SK-N-SH (cell line): ENCODE measurements at regions not wholly inside any gene's neighbourhood (a gene's known extent, or its start where the extent isn't known, plus 50 kb on each side); places are given as distances from the start of the nearest gene placed in this dataset.

Experiments
- CTCF ChIA-PET: fragments of 300-600, 350-600 bp; formaldehyde crosslinking; extraction: SDS; loops from one replicate; lab custom pipeline; 2021; lab: Yijun Ruan, JAX
- POLR2A ChIA-PET: fragments of 350-600 bp; sonication (Branson Sonifier 250); formaldehyde crosslinking; extraction: SDS; loops from one replicate; lab custom pipeline; 2020; ENCODE audit warnings: antibody characterized with exemption, inconsistent platforms; lab: Yijun Ruan, JAX
- DNase-seq: peaks from one replicate; pipeline ENCODE4 v3.0.0; 2012
- H2AFZ ChIP-seq: fragments of 200-600 bp; sonication (generic); 2 replicates; pipeline ENCODE4 v1.8.1; 2016; ENCODE audit warnings: antibody characterized with exemption, mild to moderate bottlenecking, low read depth
- H3F3A ChIP-seq: fragments of 200-600 bp; sonication (generic); replicated peaks from 2 replicates; pipeline ENCODE3; 2016; ENCODE audit warnings: antibody characterized with exemption, mild to moderate bottlenecking; ENCODE audit not compliant: insufficient read depth
- H3K27ac ChIP-seq, 2 experiments: fragments of 200-500 bp in 1 of 2; fragments of 200-600 bp in 1 of 2; sonication (Bioruptor generic) in 1 of 2; sonication (generic), shearing (Covaris generic) in 1 of 2; 2 replicates each; pipeline versions ENCODE4 v1.5.1 to v1.6.1; 2014 to 2016; ENCODE audit warnings: low read depth in 2 of 2, inconsistent platforms in 1 of 2, low read length in 1 of 2, mild to moderate bottlenecking in 1 of 2, mixed read lengths in 1 of 2
- H3K27me3 ChIP-seq: fragments of 200-600 bp; sonication (generic), shearing (Covaris generic); 2 replicates; pipeline ENCODE4 v1.6.1; 2016; ENCODE audit warnings: mixed run types; ENCODE audit not compliant: insufficient read depth
- H3K36me3 ChIP-seq, 2 experiments: fragments of 200-500 bp in 1 of 2; fragments of 200-600 bp in 1 of 2; sonication (Bioruptor generic) in 1 of 2; sonication (generic) in 1 of 2; replicated peaks in 1 of 2; 2 replicates each; pipeline versions ENCODE3 to v1.5.1; 2014 to 2016; ENCODE audit warnings: low read length in 1 of 2, mild to moderate bottlenecking in 1 of 2; ENCODE audit not compliant: insufficient read depth in 2 of 2, control insufficient read depth in 1 of 2
- H3K4me1 ChIP-seq, 2 experiments: fragments of 200-500 bp in 1 of 2; fragments of 200-600 bp in 1 of 2; sonication (Bioruptor generic) in 1 of 2; sonication (generic), shearing (Covaris generic) in 1 of 2; 2 replicates each; pipeline versions ENCODE4 v1.5.1 to v1.6.1; 2014 to 2016; ENCODE audit warnings: low read depth in 1 of 2, low read length in 1 of 2, mixed run types in 1 of 2; ENCODE audit not compliant: insufficient read depth in 2 of 2, control insufficient read depth in 1 of 2
- H3K4me2 ChIP-seq: fragments of 200-600 bp; sonication (generic), shearing (Covaris generic); 2 replicates; pipeline ENCODE4 v1.6.1; 2017; ENCODE audit warnings: mixed run types
- H3K4me3 ChIP-seq, 2 experiments: fragments of 200-500 bp in 1 of 2; fragments of 200-600 bp in 1 of 2; sonication (Bioruptor generic) in 1 of 2; sonication (generic), shearing (Covaris generic) in 1 of 2; 2 replicates each; pipeline versions ENCODE4 v1.5.1 to v1.8.1; 2014 to 2016; ENCODE audit warnings: low read depth in 2 of 2, inconsistent platforms in 1 of 2, low read length in 1 of 2, mild to moderate bottlenecking in 1 of 2, mixed read lengths in 1 of 2, moderate library complexity in 1 of 2
- H3K79me2 ChIP-seq: fragments of 200-600 bp; sonication (generic); 2 replicates; pipeline ENCODE4 v1.8.1; 2017; ENCODE audit warnings: mild to moderate bottlenecking; ENCODE audit not compliant: insufficient read depth
- H3K9ac ChIP-seq: fragments of 200-600 bp; sonication (generic); 2 replicates; pipeline ENCODE4 v1.6.1; 2017; ENCODE audit warnings: mixed run types
- H3K9me2 ChIP-seq: fragments of 200-600 bp; sonication (generic); 2 replicates; pipeline ENCODE4 v1.6.1; 2017; ENCODE audit warnings: mixed run types
- H3K9me3 ChIP-seq: fragments of 200-600 bp; sonication (generic); 2 replicates; pipeline ENCODE4 v1.6.1; 2017; ENCODE audit warnings: mixed run types, mild to moderate bottlenecking, moderate library complexity
- H4K20me1 ChIP-seq: fragments of 200-600 bp; sonication (generic); 2 replicates; pipeline ENCODE4 v1.6.1; 2017; ENCODE audit warnings: mild to moderate bottlenecking, mixed run types; ENCODE audit not compliant: insufficient read depth
- CHD2 ChIP-seq: fragments of 150-350 bp; IDR thresholded peaks from 2 replicates; pipeline ENCODE4 v1.6.1; 2018; ENCODE audit warnings: low read length; ENCODE audit not compliant: partially characterized antibody
- CTCF ChIP-seq: fragments of 200-600 bp; sonication (generic); IDR thresholded peaks from 2 replicates; pipeline ENCODE4 v1.6.1; 2017; ENCODE audit warnings: antibody characterized with exemption, mild to moderate bottlenecking, moderate library complexity
- ELF1 ChIP-seq: IDR thresholded peaks from 2 replicates; pipeline ENCODE4 v1.4.0; 2012
- EZH2phosphoT487 ChIP-seq: fragments of 200-600 bp; sonication (generic); IDR thresholded peaks from 2 replicates; pipeline ENCODE4 v1.6.1; 2017; ENCODE audit warnings: low read depth, mixed run types, mild to moderate bottlenecking, antibody characterized with exemption, moderate library complexity, borderline replicate concordance
- GABPA ChIP-seq: IDR thresholded peaks from 2 replicates; pipeline ENCODE4 v1.4.0; 2012; ENCODE audit warnings: low read depth, mild to moderate bottlenecking
- GATA2 ChIP-seq: sonication (generic); formaldehyde crosslinking; IDR thresholded peaks from 2 replicates; pipeline ENCODE4 v1.5.0; 2020; ENCODE audit warnings: mild to moderate bottlenecking, missing genetic modification reagents
- JUND ChIP-seq: IDR thresholded peaks from 2 replicates; pipeline ENCODE4 v1.4.0; 2012
- NFIC ChIP-seq: IDR thresholded peaks from 2 replicates; pipeline ENCODE4 v1.4.0; 2012; ENCODE audit warnings: borderline replicate concordance
- RAD21 ChIP-seq: IDR thresholded peaks from 2 replicates; pipeline ENCODE4 v1.6.1; 2012; ENCODE audit warnings: mild to moderate bottlenecking, low read length
- RCOR1 ChIP-seq: fragments of 150-350 bp; IDR thresholded peaks from 2 replicates; pipeline ENCODE4 v1.6.1; 2017; ENCODE audit warnings: antibody characterized with exemption, low read length
- RXRA ChIP-seq: IDR thresholded peaks from 2 replicates; pipeline ENCODE4 v1.4.0; 2012; ENCODE audit warnings: low read depth, mild to moderate bottlenecking, borderline replicate concordance
- SIN3A ChIP-seq: IDR thresholded peaks from 2 replicates; pipeline ENCODE4 v1.6.1; 2012; ENCODE audit warnings: low read depth, mild to moderate bottlenecking, low read length, moderate library complexity, borderline replicate concordance
- TCF12 ChIP-seq: IDR thresholded peaks from 2 replicates; pipeline ENCODE4 v1.4.0; 2012
- ZBTB33 ChIP-seq: IDR thresholded peaks from 2 replicates; pipeline ENCODE4 v1.4.0; 2012; ENCODE audit warnings: low read depth, borderline replicate concordance
- WGBS: methylation state at CpG from one replicate; pipeline ENCODE4 v1.1.6; 2017; ENCODE audit warnings: low lambda C conversion rate; 5-methylcytosine and 5-hydroxymethylcytosine counted together
- TF ChIP-seq, protein P1 (sequence below): IDR thresholded peaks from 2 replicates; pipeline ENCODE4 v1.6.1; 2012; ENCODE audit warnings: mild to moderate bottlenecking, low read depth, low read length, moderate library complexity
- TF ChIP-seq, protein P2 (sequence below): fragments of 150-350 bp; IDR thresholded peaks from 2 replicates; pipeline ENCODE4 v1.6.1; 2016; ENCODE audit warnings: mild to moderate bottlenecking, low read depth, low read length

DNA sequence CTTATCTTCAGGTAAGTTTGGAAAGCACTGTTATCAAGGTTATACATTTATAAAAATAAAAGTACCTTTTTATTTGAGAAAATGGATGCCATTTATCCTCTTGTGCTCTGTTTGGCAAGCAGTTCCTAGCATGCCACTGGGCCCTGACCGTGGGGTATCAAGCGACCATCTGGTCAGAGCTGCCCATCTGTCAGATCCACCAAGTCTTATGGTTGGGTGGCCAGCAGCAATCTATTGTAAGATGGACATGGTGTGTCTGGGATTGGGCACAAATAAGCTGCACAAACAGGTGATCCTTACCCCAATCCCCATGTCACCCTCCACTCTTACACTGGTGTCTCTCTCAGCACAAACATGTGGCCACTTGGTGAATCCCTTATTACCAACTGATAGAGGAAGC lies 178.5 kb downstream of the DLEU7 start:
- CTCF ChIA-PET, result no interaction called here
- no peak for TF ChIP-seq RXRA
- TF ChIP-seq ZBTB33, result no peak
- TF ChIP-seq RCOR1, result no peak
- TF ChIP-seq CHD2, result no peak
- TF ChIP-seq GABPA, result no peak
- no peak for TF ChIP-seq TCF12
- TF ChIP-seq ELF1, result no peak
- Histone ChIP-seq H3K36me3 (no peaks in the 10 kb centered on the region), H3K9me3 (no peaks in the 10 kb centered on the region), H3K4me1 (peaks cover 0 to 6% of the 10 kb centered on the region in 2 experiments; a peak in 3 of 4 replicates), H3K79me2 (no peaks in the 10 kb centered on the region), H3K4me3 (no peak overlapping the region), H3K27me3 (no peaks in the 10 kb centered on the region), H3K9me2 (no peaks in the 10 kb centered on the region), H3K4me2 (no peak overlapping the region), H3K27ac (no peak overlapping the region), H3K9ac (no peak overlapping the region), H3F3A (no peaks in the 10 kb centered on the region), H4K20me1 (no peaks in the 10 kb centered on the region), H2AFZ (no peak overlapping the region)
- DNase-seq, result no peak
- POLR2A ChIA-PET, result no interaction called here
- 60% methylated on average over 2 of the region's 2 CpGs for WGBS

DNA sequence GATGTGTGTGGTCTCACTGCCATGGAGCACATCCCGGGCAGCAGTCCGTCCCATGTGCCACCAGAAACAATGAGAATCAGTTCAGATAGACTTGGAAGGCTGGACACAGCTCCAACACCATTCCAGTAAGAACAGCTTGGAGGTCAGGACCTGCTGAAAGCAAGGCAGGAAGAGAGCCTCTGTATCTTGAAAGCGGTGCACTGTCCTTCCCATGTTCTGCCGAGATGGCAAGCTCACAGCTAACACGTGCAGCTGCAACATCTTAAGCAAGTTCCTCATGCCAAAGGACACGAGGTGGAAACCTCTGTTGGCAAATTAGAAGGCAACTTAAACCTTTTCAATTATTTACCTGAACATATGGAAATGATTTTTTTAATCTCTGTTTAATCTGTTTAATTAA lies 175.4 kb downstream of the DLEU7 start:
- H3K27ac ChIP-seq, result no peak overlapping the region
- WGBS, result 80% methylated on average over 6 of the region's 6 CpGs
- no peak overlapping the region for H3K9ac ChIP-seq
- H3K4me2 ChIP-seq, result no peak overlapping the region
- no peak for TF ChIP-seq SIN3A
- TF ChIP-seq, protein P1, sequence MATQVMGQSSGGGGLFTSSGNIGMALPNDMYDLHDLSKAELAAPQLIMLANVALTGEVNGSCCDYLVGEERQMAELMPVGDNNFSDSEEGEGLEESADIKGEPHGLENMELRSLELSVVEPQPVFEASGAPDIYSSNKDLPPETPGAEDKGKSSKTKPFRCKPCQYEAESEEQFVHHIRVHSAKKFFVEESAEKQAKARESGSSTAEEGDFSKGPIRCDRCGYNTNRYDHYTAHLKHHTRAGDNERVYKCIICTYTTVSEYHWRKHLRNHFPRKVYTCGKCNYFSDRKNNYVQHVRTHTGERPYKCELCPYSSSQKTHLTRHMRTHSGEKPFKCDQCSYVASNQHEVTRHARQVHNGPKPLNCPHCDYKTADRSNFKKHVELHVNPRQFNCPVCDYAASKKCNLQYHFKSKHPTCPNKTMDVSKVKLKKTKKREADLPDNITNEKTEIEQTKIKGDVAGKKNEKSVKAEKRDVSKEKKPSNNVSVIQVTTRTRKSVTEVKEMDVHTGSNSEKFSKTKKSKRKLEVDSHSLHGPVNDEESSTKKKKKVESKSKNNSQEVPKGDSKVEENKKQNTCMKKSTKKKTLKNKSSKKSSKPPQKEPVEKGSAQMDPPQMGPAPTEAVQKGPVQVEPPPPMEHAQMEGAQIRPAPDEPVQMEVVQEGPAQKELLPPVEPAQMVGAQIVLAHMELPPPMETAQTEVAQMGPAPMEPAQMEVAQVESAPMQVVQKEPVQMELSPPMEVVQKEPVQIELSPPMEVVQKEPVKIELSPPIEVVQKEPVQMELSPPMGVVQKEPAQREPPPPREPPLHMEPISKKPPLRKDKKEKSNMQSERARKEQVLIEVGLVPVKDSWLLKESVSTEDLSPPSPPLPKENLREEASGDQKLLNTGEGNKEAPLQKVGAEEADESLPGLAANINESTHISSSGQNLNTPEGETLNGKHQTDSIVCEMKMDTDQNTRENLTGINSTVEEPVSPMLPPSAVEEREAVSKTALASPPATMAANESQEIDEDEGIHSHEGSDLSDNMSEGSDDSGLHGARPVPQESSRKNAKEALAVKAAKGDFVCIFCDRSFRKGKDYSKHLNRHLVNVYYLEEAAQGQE, result no peak
- no peak for TF ChIP-seq CHD2
- no peak for TF ChIP-seq RCOR1
- no peak for TF ChIP-seq GATA2 (CRISPR knock-in tag)
- no peak for TF ChIP-seq EZH2phosphoT487
- no peak for TF ChIP-seq ZBTB33
- no peak for TF ChIP-seq TCF12
- TF ChIP-seq, protein P2, sequence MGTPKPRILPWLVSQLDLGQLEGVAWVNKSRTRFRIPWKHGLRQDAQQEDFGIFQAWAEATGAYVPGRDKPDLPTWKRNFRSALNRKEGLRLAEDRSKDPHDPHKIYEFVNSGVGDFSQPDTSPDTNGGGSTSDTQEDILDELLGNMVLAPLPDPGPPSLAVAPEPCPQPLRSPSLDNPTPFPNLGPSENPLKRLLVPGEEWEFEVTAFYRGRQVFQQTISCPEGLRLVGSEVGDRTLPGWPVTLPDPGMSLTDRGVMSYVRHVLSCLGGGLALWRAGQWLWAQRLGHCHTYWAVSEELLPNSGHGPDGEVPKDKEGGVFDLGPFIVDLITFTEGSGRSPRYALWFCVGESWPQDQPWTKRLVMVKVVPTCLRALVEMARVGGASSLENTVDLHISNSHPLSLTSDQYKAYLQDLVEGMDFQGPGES, result no peak
- TF ChIP-seq CTCF, result no peak
- TF ChIP-seq JUND, result no peak
- no peak for TF ChIP-seq RAD21
- TF ChIP-seq NFIC, result no peak
- POLR2A ChIA-PET, result no interaction called here
- no peaks in the 10 kb centered on the region for H3F3A ChIP-seq
- no peaks in the 10 kb centered on the region for H3K36me3 ChIP-seq
- H3K79me2 ChIP-seq, result no peaks in the 10 kb centered on the region
- CTCF ChIA-PET, result no interaction called here
- no peak overlapping the region for H3K4me3 ChIP-seq
- no peaks in the 10 kb centered on the region for H4K20me1 ChIP-seq
- no peaks in the 10 kb centered on the region for H3K27me3 ChIP-seq
- no peak overlapping the region for H2AFZ ChIP-seq
- H3K9me3 ChIP-seq, result no peaks in the 10 kb centered on the region
- peaks cover 2 to 5% of the 10 kb centered on the region in 2 experiments; a peak in 3 of 4 replicates for H3K4me1 ChIP-seq
- DNase-seq, result no peak
- no peaks in the 10 kb centered on the region for H3K9me2 ChIP-seq
